Ascending aorta (tissue), 2 donors: ENCODE measurements at regions not wholly inside any gene's neighbourhood (a gene's known extent, or its start where the extent isn't known, plus 50 kb on each side); places are given as distances from the start of the nearest gene placed in this dataset.

Experiments
- DNase-seq, 2 donors: peaks; one replicate each; pipeline ENCODE4 v3.0.0-alpha.2; 2019; ENCODE audit warnings: low spot score in 2 of 2
- H3K27ac ChIP-seq, 2 donors: fragments of 200-600 bp; sonication (generic); one replicate each; pipeline ENCODE4 v1.5.1; 2016 to 2017; ENCODE audit warnings: mild to moderate bottlenecking in 1 of 2
- H3K27me3 ChIP-seq: fragments of 200-600 bp; sonication (generic); one replicate; pipeline ENCODE4 v1.5.1; 2017
- H3K36me3 ChIP-seq, 2 donors: fragments of 200-600 bp; sonication (generic); one replicate each; pipeline ENCODE4 v1.5.1; 2016
- H3K4me1 ChIP-seq, 2 donors: fragments of 200-600 bp; sonication (generic); one replicate each; pipeline ENCODE4 v1.5.1; 2016 to 2017; ENCODE audit warnings: mild to moderate bottlenecking in 1 of 2
- H3K4me3 ChIP-seq, 2 donors: fragments of 200-600 bp; sonication (generic); one replicate each; pipeline ENCODE4 v1.5.1; 2016 to 2017; ENCODE audit warnings: mild to moderate bottlenecking in 1 of 2
- H3K9me3 ChIP-seq, 2 donors: fragments of 200-600 bp; sonication (generic); one replicate each; pipeline ENCODE4 v1.5.1; 2016
- CTCF ChIP-seq, 3 experiments: fragments of 200-600 bp in 2 of 3; fragments of 450-650 bp in 1 of 3; sonication (generic) in 2 of 3; IDR thresholded peaks; one replicate each; pipeline ENCODE4 v1.5.1; 2016 to 2019; ENCODE audit warnings: antibody characterized with exemption in 3 of 3, mild to moderate bottlenecking in 1 of 3, moderate library complexity in 1 of 3
- intact Hi-C: fragments of 100-400 bp; cut with DNase I; formaldehyde crosslinking; loops from one replicate; pipeline ENCODE4 v1.15.1; 2023

GRCh38 chr3:64856106-64856505, 168.3 kb upstream of the ADAMTS9 start:
- TF ChIP-seq CTCF (IDR thresholded peaks at IDR 0.05) = no peak
- DNase-seq = no peak
- H3K9me3 ChIP-seq = no peaks in the 10 kb centered on the region
- intact Hi-C loops = no loop called here
- no peak overlapping the region for H3K4me3 ChIP-seq
- no peaks in the 10 kb centered on the region for H3K4me1 ChIP-seq
- no peaks in the 10 kb centered on the region for H3K27me3 ChIP-seq
- no peaks in the 10 kb centered on the region for H3K36me3 ChIP-seq
- H3K27ac ChIP-seq = no peak overlapping the region

DNA sequence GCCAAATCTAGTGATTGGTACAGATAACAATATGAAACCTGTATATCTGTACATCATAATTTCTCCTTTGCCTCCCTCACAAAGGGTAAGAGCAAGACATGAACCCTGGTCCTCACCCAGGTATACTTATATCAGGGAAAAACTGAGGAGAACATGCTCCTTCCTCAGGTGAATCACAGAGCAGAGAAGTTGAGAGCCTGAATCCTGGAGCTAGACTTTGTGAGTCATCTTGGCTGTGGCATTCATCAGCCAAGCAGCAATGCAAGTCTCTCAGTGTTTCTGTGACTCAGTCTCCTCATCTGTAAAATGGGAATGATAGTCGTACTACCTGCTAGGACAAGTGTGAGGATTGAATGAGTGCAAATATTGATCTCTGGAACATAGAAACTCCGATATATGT, 165.7 kb upstream of the ADAMTS9 start:
- DNase-seq = no peak
- H3K27me3 ChIP-seq = no peaks in the 10 kb centered on the region
- intact Hi-C loops = no loop called here
- no peaks in the 10 kb centered on the region for H3K4me1 ChIP-seq
- H3K27ac ChIP-seq = no peak overlapping the region
- no peak overlapping the region for H3K4me3 ChIP-seq
- no peaks in the 10 kb centered on the region for H3K36me3 ChIP-seq
- TF ChIP-seq CTCF (IDR thresholded peaks at IDR 0.05) = no peak
- no peaks in the 10 kb centered on the region for H3K9me3 ChIP-seq

DNA sequence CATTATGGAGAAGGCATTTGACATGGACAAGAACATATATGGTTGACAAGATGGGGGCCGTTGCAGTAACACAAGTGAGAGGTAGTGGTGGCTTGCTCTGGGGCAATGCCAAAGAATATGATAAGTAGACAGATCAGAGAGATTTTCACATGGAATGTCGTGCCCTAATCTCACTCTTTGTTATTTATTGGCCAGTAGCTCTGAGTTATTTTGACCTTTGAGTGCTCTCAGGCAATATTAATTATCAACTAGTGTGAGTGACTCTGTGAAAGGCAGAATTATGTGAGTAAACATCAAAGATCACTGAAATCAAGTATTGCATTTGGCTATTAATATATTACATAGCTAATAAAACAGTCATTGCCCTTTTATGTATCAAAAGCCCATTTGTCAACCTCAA, 164.9 kb upstream of the ADAMTS9 start:
- Histone ChIP-seq H3K4me1 (no peaks in the 10 kb centered on the region), H3K27me3 (no peaks in the 10 kb centered on the region), H3K27ac (no peak overlapping the region), H3K36me3 (no peaks in the 10 kb centered on the region), H3K4me3 (no peak overlapping the region), H3K9me3 (no peaks in the 10 kb centered on the region)
- no peak for DNase-seq
- intact Hi-C loops = no loop called here
- TF ChIP-seq CTCF (IDR thresholded peaks at IDR 0.05) = no peak

- H3K27me3 ChIP-seq = no peaks in the 10 kb centered on the region
- intact Hi-C loops = no loop called here
- no peak overlapping the region for H3K27ac ChIP-seq
- no peaks in the 10 kb centered on the region for H3K9me3 ChIP-seq
- no peaks in the 10 kb centered on the region for H3K4me1 ChIP-seq
- H3K36me3 ChIP-seq = peaks cover 0 to 3% of the 10 kb centered on the region in 2 donors
- TF ChIP-seq CTCF (IDR thresholded peaks at IDR 0.05) = no peak
- no peak overlapping the region for H3K4me3 ChIP-seq
- no peak for DNase-seq
These were observed 161.0 kb upstream of the ADAMTS9 start for GRCh38 chr3:64848822-64849221.

- TF ChIP-seq CTCF (IDR thresholded peaks at IDR 0.05) = no peak
- H3K27me3 ChIP-seq = no peaks in the 10 kb centered on the region
- no peak overlapping the region for H3K4me3 ChIP-seq
- no peaks in the 10 kb centered on the region for H3K9me3 ChIP-seq
- intact Hi-C loops = no loop called here
- H3K4me1 ChIP-seq = no peaks in the 10 kb centered on the region
- DNase-seq = no peak
- H3K27ac ChIP-seq = no peak overlapping the region
- H3K36me3 ChIP-seq = peaks cover 0 to 3% of the 10 kb centered on the region in 2 donors
These were observed 160.5 kb upstream of the ADAMTS9 start for GRCh38 chr3:64848127-64848800.

DNA sequence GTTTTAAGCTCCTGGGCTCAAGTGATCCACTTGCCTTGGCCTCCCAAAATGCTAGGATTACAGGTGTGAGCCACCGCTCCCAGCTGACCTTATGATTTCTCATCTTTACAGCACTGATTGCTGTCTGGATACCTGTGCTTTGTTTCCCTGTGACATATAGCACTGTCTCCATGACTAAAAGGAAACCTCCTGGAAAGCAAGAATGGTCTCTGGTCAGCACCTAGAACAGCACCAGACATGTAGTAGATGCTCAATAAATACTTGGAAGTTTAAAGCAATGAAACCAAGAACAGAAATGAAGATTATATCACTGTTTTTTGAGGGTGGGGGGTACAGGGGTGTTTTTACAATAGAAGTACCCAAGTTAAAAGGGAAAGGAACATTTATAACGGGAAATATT, 156.8 kb upstream of the ADAMTS9 start:
- H3K27ac ChIP-seq = no peak overlapping the region
- no peak for TF ChIP-seq CTCF (IDR thresholded peaks at IDR 0.05)
- DNase-seq = no peak
- H3K27me3 ChIP-seq = no peaks in the 10 kb centered on the region
- intact Hi-C loops = no loop called here
- no peaks in the 10 kb centered on the region for H3K4me1 ChIP-seq
- no peak overlapping the region for H3K4me3 ChIP-seq
- no peaks in the 10 kb centered on the region for H3K9me3 ChIP-seq
- peaks cover 0 to 3% of the 10 kb centered on the region in 2 donors for H3K36me3 ChIP-seq
